C1 segment of cervical spinal cord (tissue), 14 donors: ENCODE measurements at regions not wholly inside any gene's neighbourhood (a gene's known extent, or its start where the extent isn't known, plus 50 kb on each side); places are given as distances from the start of the nearest gene placed in this dataset.
"Not testable (repeated sequence)": the region's sequence is repeated elsewhere in the genome, so short reads cannot be mapped to it uniquely, and the experiment has no call there.

Experiments
- DNase-seq, 14 donors: peaks; one replicate each; lab custom pipeline; 2025; lab: John Stamatoyannopoulos, UW

DNA sequence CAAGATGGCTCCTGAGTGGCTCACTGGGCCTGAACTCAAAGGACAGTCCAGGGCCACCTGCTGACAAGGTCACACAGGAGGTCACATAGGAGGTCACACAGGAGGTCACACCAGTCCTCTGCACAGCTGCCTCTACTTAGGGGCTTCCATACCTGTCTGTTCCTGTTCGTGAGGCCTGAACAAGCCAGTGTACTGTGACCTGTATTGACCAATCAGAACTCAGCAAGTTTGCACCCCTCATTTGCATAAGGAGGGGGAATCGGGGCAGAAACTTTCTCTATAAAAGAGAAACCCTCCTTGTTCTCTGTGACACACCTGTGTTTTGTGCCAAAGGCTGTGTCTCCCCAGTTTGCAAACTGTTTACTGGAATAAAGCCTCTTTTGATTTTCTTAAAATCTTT is 478.9 kb downstream of the EIPR1 start:
- no peak for DNase-seq

DNA sequence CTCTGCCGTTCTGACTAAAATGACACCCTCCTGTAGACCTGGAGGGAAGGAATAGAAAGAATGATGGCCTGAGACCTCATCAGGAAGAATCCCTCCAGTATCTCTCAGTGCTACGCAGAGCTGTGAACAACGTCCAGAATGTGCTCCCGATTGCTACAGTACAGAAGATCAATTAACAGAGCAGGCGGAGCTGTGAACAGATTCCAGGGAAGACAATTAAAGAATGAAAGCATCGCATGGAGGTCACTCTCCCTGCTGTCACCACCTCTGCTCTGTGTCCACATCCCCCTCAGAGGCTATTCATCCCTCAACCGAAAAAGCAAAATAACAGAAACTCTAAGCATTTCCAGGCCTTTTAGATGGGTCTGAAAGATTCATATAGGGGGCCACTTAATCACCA is 481.0 kb downstream of the EIPR1 start:
- DNase-seq: no peak

DNA sequence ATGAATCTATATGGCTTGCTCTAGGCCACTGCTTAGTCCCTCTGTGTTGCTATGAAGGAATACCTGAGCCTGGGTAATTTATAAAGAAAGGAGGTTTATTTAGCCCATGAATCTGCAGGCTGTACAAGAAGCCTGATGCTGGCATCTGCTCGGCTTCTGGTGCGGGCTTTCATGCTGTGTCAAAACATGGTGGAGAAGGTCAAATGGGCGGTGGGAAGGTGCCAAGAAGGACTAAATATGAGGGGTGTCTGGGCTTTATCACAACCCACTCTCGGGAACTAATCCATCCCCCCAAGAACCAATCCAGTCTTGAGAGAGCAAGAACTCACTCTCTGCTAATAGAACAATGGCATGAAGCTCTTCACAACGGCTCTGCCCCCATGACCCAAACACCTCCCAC is 481.6 kb downstream of the EIPR1 start:
- no peak for DNase-seq

DNA sequence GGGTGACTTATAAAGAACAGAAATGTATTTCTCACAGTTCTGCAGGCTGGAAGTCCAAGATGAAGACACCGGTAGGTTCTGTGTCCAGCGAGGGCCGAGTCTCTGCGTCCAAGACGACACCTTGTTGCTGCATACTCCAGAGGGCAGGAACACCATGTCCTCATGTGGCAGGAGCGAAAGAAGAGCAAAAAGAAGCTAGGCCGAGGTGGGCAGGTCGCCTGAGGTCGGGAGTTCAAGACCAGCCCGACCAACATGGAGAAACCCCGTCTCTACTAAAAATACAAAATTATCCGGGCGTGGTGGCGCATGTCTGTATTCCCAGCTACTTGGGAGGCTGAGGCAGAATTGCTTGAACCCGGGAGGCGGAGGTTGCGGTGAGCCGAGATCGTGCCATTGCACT is 483.6 kb downstream of the EIPR1 start:
- not testable (repeated sequence) for DNase-seq

DNA sequence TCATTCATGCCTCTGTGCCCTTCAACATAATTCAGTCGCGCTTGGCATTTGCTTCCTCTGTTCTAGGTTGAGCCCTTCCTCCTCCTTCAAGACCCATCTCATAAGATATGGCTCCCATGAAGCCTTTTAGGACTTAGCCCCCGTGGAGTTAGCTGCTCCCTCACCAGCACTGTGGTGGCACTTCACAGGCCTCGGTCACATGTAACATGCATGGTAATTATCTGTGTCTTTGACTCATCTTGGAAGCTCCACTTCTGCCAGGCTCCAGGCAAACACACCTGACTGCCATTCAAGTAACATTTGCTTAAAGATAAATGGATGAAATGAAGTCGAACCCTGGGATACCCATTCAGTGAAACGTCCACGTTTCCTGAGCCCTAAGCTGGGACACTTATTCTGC is 484.7 kb downstream of the EIPR1 start:
- no peak for DNase-seq

DNA sequence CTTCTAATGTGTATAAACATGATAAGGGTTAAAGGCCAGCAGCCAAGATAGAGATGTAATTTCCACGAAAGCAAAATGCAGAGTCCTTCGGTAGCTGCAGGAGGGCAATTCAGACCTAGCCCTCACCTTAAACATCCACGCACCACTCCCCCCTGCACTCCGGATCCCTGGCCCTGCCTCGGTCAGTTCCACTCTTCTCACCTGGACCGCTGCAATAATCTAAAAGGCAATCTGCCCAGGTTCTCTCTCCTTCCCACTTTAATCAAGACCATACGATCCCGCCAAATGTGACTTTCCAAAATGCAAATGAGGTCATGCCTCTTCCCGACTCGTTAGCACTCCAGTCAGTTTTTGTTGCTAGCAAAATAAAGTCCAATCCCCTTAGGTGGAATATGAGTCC is 485.2 kb downstream of the EIPR1 start:
- no peak for DNase-seq

DNA sequence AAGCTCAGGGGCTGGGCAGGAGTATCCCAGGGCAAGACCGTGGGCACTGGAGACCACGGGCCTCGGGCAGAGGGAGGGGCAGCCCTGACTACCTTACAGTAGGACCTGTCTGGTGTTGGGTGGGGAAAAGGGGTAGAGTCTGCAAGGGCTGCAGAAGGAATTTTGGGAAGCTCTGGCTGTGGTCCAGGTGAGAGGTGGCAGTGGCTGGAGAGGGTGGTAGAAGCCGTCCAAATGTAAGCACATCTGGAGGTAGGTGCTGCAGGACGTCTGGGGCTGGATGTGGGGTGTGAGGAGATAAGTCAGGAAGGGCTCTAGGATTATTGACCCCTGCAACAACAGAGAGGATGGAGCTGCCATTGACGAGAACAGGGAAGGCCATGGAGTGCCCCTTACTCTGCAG is 486.7 kb downstream of the EIPR1 start:
- no peak for DNase-seq

DNA sequence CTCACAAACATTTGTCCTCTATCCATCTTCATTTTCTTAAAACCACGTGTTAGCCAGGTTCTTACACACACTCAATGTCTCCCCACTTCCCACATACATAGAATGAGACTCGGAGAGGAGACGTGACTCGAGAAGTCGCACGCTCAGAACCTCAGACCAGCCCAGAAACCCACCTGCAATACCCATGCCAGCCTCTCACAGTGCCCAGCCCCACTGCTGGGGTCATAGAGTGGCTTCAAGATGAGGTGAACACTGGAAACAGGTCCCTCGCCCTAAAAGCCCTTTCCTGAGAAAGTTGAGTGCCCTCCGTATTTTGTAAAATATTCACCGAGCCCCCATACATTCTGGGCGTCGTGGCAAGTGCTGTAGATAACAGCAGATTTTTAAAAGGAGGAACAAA is 487.4 kb downstream of the EIPR1 start:
- DNase-seq: no peak

DNA sequence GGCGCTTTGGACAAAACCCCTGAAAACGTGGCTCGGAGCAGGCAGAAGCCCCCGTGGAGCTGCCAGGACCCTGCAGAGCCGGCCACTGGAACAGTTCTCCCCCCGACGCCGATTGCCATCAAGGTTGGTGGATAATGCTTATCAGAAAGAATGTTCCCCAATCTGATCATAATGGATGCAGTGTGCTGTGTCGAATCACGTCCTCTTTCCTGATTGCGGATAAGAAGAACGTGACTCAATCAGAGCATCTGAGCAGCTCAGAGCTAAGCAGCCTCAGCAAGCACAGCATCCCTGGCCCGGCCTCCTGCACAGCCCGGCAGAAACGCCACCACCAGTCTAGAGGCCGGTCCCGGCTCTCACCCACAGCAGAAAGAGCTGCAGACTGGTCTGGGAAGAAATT is 488.0 kb downstream of the EIPR1 start:
- no peak for DNase-seq

DNA sequence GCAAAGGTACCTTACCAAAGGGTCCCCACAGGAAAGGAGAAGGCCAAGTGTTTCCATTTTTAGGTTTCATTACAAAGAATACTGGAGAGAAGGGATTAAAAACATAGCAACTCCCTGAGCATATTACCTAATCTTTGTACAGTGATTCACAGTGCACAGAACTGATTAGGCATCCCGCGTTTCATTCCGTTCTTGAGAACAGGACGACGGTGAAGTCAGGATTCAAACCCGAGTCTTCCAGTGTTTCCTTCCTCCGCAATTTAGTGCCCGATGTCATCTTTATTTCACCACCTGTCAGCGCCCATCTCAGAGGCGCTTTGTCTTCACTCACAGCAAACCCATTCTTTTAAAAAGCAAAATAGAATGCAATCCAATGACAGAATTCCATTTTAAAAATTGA is 488.5 kb downstream of the EIPR1 start:
- no peak for DNase-seq

DNA sequence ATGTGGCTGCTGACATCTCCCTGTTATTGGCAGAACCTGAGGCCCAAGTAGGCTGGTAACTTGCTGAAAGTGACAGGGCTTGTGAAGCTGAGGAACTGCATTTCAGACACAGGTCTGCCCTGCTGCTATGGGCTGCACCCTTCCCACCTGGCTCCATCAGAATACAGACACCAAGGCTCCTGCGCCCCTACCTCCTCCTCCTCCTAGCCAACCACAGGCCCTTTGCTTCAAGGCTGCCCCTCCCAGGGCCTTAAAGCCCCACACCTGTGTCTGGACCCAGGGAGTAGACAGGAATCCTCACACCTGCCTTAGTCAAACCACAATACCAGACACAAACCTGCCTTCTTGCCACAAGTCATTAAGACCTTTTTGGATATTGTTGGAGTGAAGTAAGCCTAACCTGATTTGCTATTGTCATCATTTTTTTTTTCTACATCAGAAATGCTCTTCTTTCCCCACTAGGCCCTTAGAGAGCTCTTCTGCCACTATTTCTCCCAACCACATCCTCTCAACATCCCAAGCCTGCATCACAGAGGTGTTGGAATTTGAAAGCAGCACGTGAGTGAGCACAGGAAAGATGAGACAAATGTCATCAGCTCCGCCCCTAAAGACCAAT is 489.7 kb downstream of the EIPR1 start:
- DNase-seq: no peak

DNA sequence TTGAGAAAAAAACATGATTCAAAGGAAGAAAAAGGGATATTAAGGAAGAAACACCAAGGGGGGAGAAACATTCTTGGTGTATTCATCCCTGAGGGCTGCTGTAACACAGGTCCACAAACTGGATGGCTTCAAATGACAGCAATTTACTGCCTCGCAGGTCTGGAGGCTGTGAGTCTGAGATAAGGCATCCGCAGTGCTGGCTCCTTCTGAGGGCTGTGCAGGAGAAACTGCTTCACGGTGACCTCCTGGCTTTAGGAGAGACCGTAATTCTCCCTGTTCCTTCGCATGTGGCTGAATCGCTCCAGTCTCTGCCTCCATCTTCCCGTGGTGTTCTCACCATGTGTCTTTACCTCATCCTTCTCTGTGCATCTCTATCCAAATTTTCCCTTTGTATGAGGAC is 490.7 kb downstream of the EIPR1 start:
- no peak for DNase-seq

DNA sequence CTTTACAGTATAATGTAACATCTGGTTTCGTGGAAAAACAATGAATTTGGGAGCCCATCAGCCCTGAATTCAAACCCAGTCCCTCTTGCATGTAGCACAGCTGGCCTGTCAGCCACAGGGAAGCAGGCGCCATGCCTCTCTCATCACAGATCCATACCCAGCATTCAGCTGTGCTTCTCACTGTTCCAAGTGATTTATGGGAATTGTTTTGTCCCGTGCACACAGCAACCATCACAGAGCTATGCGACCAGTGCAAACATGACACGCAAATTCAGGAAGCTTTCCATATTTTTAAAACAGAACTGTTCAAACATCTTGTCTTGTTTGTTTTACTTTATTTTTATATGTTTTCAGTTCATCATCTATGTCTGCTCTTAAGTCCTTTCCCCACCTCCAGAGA is 496.1 kb downstream of the EIPR1 start:
- DNase-seq: no peak

DNA sequence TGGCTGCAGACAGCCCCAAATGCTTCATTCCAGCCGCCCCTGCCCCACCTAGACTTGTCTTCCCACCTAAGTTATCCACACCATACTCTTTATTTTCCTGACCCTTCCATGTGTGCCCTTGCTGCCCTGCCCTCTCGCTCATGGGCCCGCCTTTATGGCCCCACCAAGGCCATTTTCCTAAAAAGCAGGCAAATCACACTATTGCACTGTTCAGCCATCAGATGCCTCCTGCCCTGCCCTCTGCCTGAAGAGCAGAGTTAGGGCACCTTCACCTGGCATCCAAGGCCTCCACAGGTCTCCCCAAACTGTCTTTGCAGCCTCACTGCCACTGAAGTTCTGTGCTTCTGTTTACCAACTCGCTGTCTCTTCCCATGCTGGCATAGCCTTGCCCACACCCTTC is 496.7 kb downstream of the EIPR1 start:
- no peak for DNase-seq

DNA sequence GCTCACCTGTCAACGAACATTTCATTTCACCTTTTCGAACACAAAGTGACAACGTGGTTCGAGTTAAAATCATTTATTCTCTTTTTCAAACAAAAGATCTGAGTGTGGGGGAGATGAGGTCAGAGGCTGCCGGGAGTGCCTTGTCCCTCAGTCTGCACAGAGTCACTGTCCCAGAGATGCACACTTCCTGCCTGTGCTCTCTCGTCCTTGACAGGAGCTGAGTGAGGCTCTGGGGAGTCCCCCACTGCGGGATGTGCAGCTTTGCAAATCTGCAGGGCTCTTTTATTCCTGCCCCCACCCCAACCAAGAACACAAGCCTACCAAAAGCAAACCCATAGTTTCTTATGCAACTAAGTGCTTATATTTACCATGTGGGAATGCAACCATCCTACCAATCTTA is 497.8 kb downstream of the EIPR1 start:
- DNase-seq: no peak

DNA sequence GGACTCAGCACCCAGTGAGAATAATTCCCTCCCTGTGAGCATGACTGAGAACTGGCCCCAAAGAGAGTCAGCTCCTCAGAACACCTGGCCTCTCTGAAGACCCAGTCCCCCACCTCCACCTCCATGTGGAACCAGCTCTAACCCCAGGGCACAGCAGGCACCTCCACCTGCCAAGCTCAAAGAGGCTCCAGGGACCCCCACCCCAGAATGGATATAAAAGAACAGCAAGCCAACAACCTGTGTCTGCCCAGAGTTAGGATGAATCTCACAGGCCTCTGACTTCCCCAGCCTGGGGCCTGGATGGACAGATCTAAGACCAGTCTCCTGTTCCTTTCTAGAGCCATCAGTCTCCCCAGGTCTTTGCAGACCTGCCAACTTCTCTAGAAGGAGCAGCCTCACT is 498.5 kb downstream of the EIPR1 start:
- no peak for DNase-seq

DNA sequence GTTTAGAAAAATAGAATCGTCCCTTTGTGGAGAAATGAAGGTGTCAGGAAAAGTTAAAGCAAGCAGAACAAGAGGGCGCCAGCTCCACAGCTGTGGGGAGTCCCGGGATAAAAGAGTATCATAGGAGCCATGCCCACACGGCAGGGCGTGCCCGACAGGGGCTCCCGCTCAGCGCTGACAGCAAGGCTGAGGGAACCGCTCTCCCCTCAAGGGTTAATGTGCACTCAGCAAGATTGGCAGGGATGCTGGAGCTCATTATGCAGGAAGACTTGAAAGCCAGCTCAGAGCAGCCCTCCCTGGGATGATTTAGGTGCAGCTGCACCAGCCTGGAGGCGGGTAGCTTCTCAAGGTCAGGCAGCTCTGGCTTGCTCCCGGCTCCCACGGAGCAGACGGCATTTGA is 500.2 kb downstream of the EIPR1 start:
- DNase-seq: peak in 2 of 14 donors; percentile 12 to 43

DNA sequence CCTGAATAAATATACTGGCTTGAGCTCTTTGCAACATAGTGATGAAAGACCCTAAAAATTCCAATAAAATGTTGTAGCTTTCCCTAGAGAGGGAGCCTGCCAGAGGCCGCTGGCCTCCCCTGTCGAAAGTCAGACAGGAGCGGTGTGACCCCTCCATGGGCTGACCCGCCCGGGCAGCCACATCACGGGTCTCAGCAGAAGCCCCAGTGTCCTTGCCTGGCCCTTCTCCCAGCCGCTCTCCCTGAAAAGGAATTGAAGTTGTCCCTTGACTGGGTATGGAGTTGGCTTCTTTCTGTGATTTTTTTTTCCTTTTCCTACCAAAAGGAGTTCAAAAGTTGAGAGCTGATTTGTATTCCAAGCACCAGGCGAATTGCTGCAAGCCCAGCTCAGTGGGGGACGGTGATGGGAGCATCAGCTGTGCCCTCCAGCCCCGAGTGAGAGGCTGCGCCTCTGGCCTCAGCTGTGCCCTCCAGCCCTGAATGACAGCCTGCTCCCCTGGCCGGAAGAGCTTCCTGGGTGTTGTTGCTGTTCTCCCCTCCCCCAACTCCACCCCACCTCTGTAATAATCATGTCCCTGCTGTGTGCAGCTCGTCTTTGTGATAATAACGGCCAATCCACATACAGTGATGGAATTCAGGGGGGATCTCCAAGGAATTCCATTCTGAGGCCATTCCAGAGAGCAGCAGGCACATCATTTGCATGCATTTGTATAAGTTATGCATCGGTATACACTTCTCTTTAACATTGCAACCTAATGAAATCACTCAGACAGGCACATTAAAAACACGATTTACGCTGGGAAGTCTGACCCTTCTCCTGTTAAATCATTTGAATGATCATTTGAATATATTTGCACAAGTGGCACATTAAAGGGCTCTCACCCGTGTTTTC is 501.0 kb downstream of the EIPR1 start:
- DNase-seq: peak in 9 of 14 donors; percentile 10 to 78 (median 40)

DNA sequence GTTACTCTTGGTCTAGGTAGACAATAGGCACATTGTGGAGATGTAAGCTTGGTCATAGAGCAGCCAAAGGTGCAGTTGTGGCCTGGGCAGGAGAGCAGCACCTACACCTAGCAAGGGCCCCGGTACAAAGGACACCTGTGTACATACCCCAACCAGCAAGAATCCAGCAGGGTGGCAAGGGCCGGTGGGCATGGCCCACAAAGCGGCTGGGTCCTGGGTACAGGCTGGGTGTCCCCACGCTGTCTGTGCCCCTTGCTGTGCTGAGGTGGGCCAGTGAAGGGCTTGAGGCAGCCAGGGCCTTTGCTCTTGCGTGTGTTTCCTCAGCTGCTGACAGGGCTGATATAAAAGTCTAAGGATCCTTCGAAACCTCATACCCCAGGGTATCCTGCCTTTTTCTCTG is 501.8 kb downstream of the EIPR1 start:
- DNase-seq: no peak

DNA sequence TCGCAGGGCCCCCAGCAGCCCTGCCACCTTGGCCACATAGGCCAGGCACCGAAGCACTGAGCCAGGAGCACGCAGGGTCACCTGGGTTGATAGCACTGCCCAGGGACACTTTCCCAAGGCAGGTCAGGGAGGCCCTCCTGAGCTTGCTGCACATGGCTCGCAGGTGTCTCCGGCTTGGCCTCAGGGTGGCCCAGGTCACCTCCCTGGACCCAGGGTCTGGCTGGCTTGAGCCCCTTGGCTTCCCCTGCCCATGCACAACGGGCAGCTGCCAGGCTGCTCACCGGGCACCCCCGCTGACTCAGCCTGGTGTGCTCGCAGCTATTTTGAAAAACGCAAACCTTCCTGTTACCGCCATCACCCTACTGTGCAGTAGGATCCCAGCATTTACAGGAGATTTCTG is 502.3 kb downstream of the EIPR1 start:
- DNase-seq: no peak

DNA sequence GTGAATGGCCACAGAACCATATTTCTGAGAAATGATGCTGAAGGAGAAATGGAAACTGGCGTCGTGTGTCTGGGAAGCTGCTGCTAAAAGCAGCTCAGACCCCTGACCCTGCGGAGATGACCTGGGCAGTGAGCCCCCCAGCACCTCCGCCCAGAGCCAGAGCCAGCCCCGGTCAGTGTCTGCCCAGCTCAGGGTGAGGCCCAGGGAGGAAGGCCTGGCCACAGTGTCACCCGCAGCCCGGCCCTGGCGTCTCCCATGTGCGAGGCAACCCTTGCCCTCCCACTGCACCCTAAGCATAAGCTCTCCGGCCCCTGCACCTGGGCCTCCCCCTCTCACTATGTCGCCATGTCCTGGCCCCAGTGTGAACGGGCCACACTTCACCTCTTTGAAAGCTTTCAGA is 502.8 kb downstream of the EIPR1 start:
- no peak for DNase-seq

DNA sequence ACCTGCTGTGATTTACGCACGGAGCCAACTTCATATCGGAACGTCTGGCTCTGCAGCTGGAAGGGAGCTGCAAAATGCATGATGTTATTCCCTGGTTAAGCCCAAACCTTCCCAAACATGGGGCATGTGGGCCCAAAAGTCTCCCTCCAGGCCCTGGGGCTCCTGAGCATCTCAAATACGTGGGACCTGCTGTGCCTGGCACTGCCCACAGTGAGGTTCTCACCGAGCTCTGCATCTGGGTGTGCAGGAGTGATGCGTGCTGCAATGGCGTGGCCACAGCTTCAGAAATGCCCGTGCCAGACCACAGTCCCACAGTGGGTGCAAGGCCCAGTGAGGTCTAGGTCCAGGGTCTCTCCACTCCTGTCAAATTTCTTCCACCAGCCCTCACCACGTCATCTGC is 503.3 kb downstream of the EIPR1 start:
- no peak for DNase-seq

DNA sequence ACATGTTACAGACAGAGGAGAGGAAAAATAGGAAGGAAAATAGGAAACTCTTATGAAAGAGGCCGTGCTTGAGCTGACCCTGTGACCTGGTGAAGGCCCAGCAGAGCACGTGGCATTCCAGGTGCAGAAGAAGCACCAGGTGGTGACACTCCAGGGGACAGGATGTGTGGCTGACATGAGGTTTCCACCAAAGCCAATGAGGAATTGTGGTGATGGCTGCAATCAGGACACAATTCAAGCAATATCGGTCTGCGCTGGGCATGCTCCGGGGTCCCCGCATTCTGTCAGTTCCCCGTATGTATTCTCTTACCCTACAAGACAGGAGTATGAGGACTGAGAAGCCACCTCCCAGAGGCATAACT is 504.2 kb downstream of the EIPR1 start:
- DNase-seq: no peak
